Tibial artery (tissue), 4 donors: ENCODE measurements at regions not wholly inside any gene's neighbourhood (a gene's known extent, or its start where the extent isn't known, plus 50 kb on each side); places are given as distances from the start of the nearest gene placed in this dataset.

Experiments
- DNase-seq, 2 donors: peaks; one replicate each; pipeline ENCODE4 v3.0.0-alpha.2; 2019
- H3K27ac ChIP-seq, 2 donors: fragments of 200-600 bp; sonication (generic) in 1 of 2; 1 replicate in 1 of 2; 2 replicates in 1 of 2; pipeline ENCODE4 v1.5.1; 2018 to 2019; ENCODE audit warnings: mild to moderate bottlenecking in 1 of 2
- H3K27me3 ChIP-seq, 2 donors: fragments of 200-600 bp; sonication (generic) in 1 of 2; one replicate each; pipeline versions ENCODE4 v1.5.1 to v1.6.0; 2016 to 2019
- H3K36me3 ChIP-seq, 3 donors: fragments of 200-600 bp; sonication (generic) in 2 of 3; one replicate each; pipeline ENCODE4 v1.5.1; 2016 to 2019; ENCODE audit warnings: mild to moderate bottlenecking in 2 of 3
- H3K4me1 ChIP-seq, 4 donors: fragments of 200-600 bp; sonication (generic) in 2 of 4; 1 replicate in 3 of 4; 2 replicates in 1 of 4; pipeline ENCODE4 v1.5.1; 2016 to 2019
- H3K4me3 ChIP-seq, 2 donors: fragments of 200-600 bp; sonication (generic) in 1 of 2; 1 replicate in 1 of 2; 2 replicates in 1 of 2; pipeline ENCODE4 v1.5.1; 2018 to 2019; ENCODE audit warnings: mild to moderate bottlenecking in 2 of 2
- H3K9me3 ChIP-seq, 3 donors: fragments of 200-600 bp; sonication (generic) in 1 of 3; one replicate each; pipeline ENCODE4 v1.5.1; 2016 to 2019
- CTCF ChIP-seq, 2 experiments: fragments of 200-600 bp in 1 of 2; fragments of 450-650 bp in 1 of 2; IDR thresholded peaks; one replicate each; pipeline ENCODE4 v1.5.1; 2017 to 2019; ENCODE audit warnings: antibody characterized with exemption in 2 of 2, mild to moderate bottlenecking in 1 of 2, moderate library complexity in 1 of 2
- intact Hi-C: fragments of 100-400 bp; cut with DNase I; formaldehyde crosslinking; loops from one replicate; pipeline ENCODE4 v1.15.0; 2023; ENCODE audit warnings: low total_unique reads

- no peaks in the 10 kb centered on the region for H3K4me1 ChIP-seq
- intact Hi-C loops = no loop called here
- no peak for DNase-seq
- H3K4me3 ChIP-seq = no peak overlapping the region
- TF ChIP-seq CTCF (IDR thresholded peaks at IDR 0.05) = no peak
- no peaks in the 10 kb centered on the region for H3K27me3 ChIP-seq
- no peak overlapping the region for H3K27ac ChIP-seq
- H3K36me3 ChIP-seq = no peaks in the 10 kb centered on the region
- H3K9me3 ChIP-seq = no peaks in the 10 kb centered on the region
Observed at GRCh38 chr7:22920672-22921071, 93.3 kb downstream of the HYCC1 start.

- intact Hi-C loops = no loop called here
- TF ChIP-seq CTCF (IDR thresholded peaks at IDR 0.05) = no peak
- Histone ChIP-seq H3K4me3 (no peak overlapping the region), H3K36me3 (no peaks in the 10 kb centered on the region), H3K4me1 (peaks cover 0 to 50% (median 16%) of the 10 kb centered on the region in 4 donors), H3K27ac (no peak overlapping the region), H3K9me3 (no peaks in the 10 kb centered on the region), H3K27me3 (no peaks in the 10 kb centered on the region)
- no peak for DNase-seq
Observed at GRCh38 chr7:22913158-22913557, 90.5 kb upstream of the TOMM7 start.

- Histone ChIP-seq H3K27me3 (no peaks in the 10 kb centered on the region), H3K36me3 (no peaks in the 10 kb centered on the region), H3K4me1 (peaks cover 0 to 59% (median 19%) of the 10 kb centered on the region in 4 donors), H3K9me3 (no peaks in the 10 kb centered on the region), H3K27ac (peak overlapping the region; percentile 37 to 42), H3K4me3 (no peak overlapping the region)
- intact Hi-C loops = no loop called here
- no peak for DNase-seq
- no peak for TF ChIP-seq CTCF (IDR thresholded peaks at IDR 0.05)
Observed at GRCh38 chr7:22911889-22912288, 89.2 kb upstream of the TOMM7 start.

- no peaks in the 10 kb centered on the region for H3K9me3 ChIP-seq
- peaks cover 0 to 59% (median 19%) of the 10 kb centered on the region in 4 donors for H3K4me1 ChIP-seq
- H3K36me3 ChIP-seq = no peaks in the 10 kb centered on the region
- H3K4me3 ChIP-seq = no peak overlapping the region
- H3K27ac ChIP-seq = no peak overlapping the region
- TF ChIP-seq CTCF (IDR thresholded peaks at IDR 0.05) = no peak
- no peaks in the 10 kb centered on the region for H3K27me3 ChIP-seq
- intact Hi-C loops = no loop called here
- no peak for DNase-seq
Observed at GRCh38 chr7:22909917-22910316, 87.3 kb upstream of the TOMM7 start.

- intact Hi-C loops = no loop called here
- DNase-seq = no peak
- TF ChIP-seq CTCF (IDR thresholded peaks at IDR 0.05) = no peak
- Histone ChIP-seq H3K4me1 (peaks cover 0 to 54% (median 18%) of the 10 kb centered on the region in 4 donors), H3K36me3 (no peaks in the 10 kb centered on the region), H3K27ac (peak overlapping the region; percentile 45 to 62), H3K27me3 (no peaks in the 10 kb centered on the region), H3K4me3 (no peak overlapping the region), H3K9me3 (no peaks in the 10 kb centered on the region)
Observed at GRCh38 chr7:22907805-22908204, 85.2 kb upstream of the TOMM7 start.

GRCh38 chr7:22900784-22901183, 78.1 kb upstream of the TOMM7 start:
- no peak overlapping the region for H3K27ac ChIP-seq
- intact Hi-C loops = no loop called here
- no peak for DNase-seq
- H3K4me1 ChIP-seq = no peaks in the 10 kb centered on the region
- H3K4me3 ChIP-seq = no peak overlapping the region
- no peaks in the 10 kb centered on the region for H3K9me3 ChIP-seq
- no peaks in the 10 kb centered on the region for H3K36me3 ChIP-seq
- no peaks in the 10 kb centered on the region for H3K27me3 ChIP-seq
- TF ChIP-seq CTCF (IDR thresholded peaks at IDR 0.05) = no peak
